Activated CD8-positive, alpha-beta memory T cell treated with anti-CD3 and anti-CD28 coated beads for 36 hours (primary cell): ENCODE measurements at regions not wholly inside any gene's neighbourhood (a gene's known extent, or its start where the extent isn't known, plus 50 kb on each side); places are given as distances from the start of the nearest gene placed in this dataset.

Experiments
- CTCF ChIA-PET: fragments of 350-600 bp; sonication (Branson Sonifier 250); formaldehyde crosslinking; loops from one replicate; lab custom pipeline; 2021; ENCODE audit warnings: antibody characterized with exemption; lab: Charles Lee
- POLR2A ChIA-PET: fragments of 350-600 bp; sonication (Branson Sonifier 250); formaldehyde crosslinking; loops from one replicate; lab custom pipeline; 2021; ENCODE audit warnings: antibody characterized with exemption; lab: Charles Lee

GRCh38 chr16:64738321-64738960, 383.4 kb downstream of the CDH11 start:
- ChIA-PET POLR2A (no interaction called here), CTCF (no interaction called here)

GRCh38 chr16:64736857-64737256, 385.0 kb downstream of the CDH11 start:
- POLR2A ChIA-PET: no interaction called here
- CTCF ChIA-PET: no interaction called here

- ChIA-PET POLR2A (no interaction called here), CTCF (no interaction called here)
Observed at GRCh38 chr16:64731891-64732290, 390.0 kb downstream of the CDH11 start.

- ChIA-PET POLR2A (no interaction called here), CTCF (no interaction called here)
Observed at GRCh38 chr16:64730261-64730660, 391.6 kb downstream of the CDH11 start.

- POLR2A ChIA-PET: no interaction called here
Observed at GRCh38 chr16:64724339-64724738, 397.5 kb downstream of the CDH11 start.

GRCh38 chr16:64718486-64718885, 403.4 kb downstream of the CDH11 start:
- POLR2A ChIA-PET: no interaction called here
- CTCF ChIA-PET: no interaction called here

More at GRCh38 chr16:64724339-64724738, 397.5 kb downstream of the CDH11 start:
- CTCF ChIA-PET: no interaction called here

GRCh38 chr16:64717871-64718270, 404.0 kb downstream of the CDH11 start:
- POLR2A ChIA-PET: no interaction called here
- CTCF ChIA-PET: no interaction called here

- ChIA-PET POLR2A (no interaction called here), CTCF (no interaction called here)
Observed at GRCh38 chr16:64715624-64716023, 406.2 kb downstream of the CDH11 start.

- ChIA-PET POLR2A (no interaction called here), CTCF (no interaction called here)
Observed at GRCh38 chr16:64712026-64712425, 409.8 kb downstream of the CDH11 start.

GRCh38 chr16:64711596-64711995, 410.3 kb downstream of the CDH11 start:
- ChIA-PET CTCF (no interaction called here), POLR2A (no interaction called here)

GRCh38 chr16:64711026-64711425, 410.8 kb downstream of the CDH11 start:
- ChIA-PET POLR2A (no interaction called here), CTCF (no interaction called here)

- CTCF ChIA-PET: no interaction called here
- POLR2A ChIA-PET: no interaction called here
Observed at GRCh38 chr16:64705443-64705842, 416.4 kb downstream of the CDH11 start.

- CTCF ChIA-PET: no interaction called here
- POLR2A ChIA-PET: no interaction called here
Observed at GRCh38 chr16:64704386-64704785, 417.5 kb downstream of the CDH11 start.

GRCh38 chr16:64702415-64702814, 419.4 kb downstream of the CDH11 start:
- ChIA-PET POLR2A (no interaction called here), CTCF (no interaction called here)

- POLR2A ChIA-PET: no interaction called here
- CTCF ChIA-PET: no interaction called here
Observed at GRCh38 chr16:64700628-64701027, 421.2 kb downstream of the CDH11 start.

GRCh38 chr16:64696866-64697265, 425.0 kb downstream of the CDH11 start:
- ChIA-PET POLR2A (no interaction called here), CTCF (no interaction called here)

- ChIA-PET POLR2A (no interaction called here), CTCF (no interaction called here)
Observed at GRCh38 chr16:64695684-64696083, 426.2 kb downstream of the CDH11 start.

GRCh38 chr16:64693946-64694345, 427.9 kb downstream of the CDH11 start:
- ChIA-PET CTCF (no interaction called here), POLR2A (no interaction called here)

GRCh38 chr16:64687786-64688185, 434.1 kb downstream of the CDH11 start:
- POLR2A ChIA-PET: no interaction called here
- CTCF ChIA-PET: no interaction called here

GRCh38 chr16:64687123-64687522, 434.7 kb downstream of the CDH11 start:
- POLR2A ChIA-PET: no interaction called here
- CTCF ChIA-PET: no interaction called here

GRCh38 chr16:64679976-64680690, 441.7 kb downstream of the CDH11 start:
- CTCF ChIA-PET: no interaction called here
- POLR2A ChIA-PET: no interaction called here
